DMS 273 treated with DMSO at 0.1 percent for 48 hours (cell line): ENCODE measurements at regions not wholly inside any gene's neighbourhood (a gene's known extent, or its start where the extent isn't known, plus 50 kb on each side); places are given as distances from the start of the nearest gene placed in this dataset.

Experiments used
- DNase-seq: peaks from one replicate; lab custom pipeline; 2025; lab: John Stamatoyannopoulos, UW

DNA sequence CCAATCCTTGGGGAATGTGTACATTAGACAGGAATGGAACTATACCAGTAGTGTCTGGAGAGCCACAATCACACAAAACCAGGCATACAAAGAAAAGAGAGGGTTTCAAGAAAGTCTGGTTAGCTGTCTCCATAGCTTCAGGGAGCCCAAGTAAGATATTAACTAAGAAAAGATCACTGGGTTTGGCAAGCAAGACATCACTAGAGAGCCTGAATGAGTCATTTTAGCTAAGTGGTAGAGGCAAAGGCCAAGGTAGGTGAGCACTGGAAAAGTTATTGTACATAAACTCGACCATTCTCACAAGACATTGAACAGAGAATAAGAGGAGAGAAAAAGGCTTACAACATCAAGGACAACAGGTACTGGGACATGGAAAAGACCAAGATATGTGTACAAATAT lies 143.8 kb upstream of the ARL4C start:
- DNase-seq, result no peak

DNA sequence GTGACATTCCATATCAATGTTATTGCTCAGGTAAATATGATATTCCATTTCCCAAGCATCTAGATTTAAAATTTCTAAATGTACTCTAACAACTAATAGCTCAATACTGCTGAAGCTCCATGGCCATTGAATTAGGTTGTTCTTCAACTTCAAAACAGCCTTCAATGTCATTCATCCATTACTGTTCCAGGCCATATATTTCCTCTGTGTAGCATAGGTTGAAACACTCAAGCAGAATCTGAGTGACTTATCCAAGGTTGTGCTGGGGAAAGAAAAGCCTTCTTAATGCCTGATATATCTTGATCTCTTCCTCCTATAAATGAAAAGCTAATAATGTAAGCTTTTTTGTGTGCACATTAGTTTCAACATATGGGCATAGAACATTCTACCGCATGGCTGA lies 142.1 kb upstream of the ARL4C start:
- DNase-seq, result no peak

DNA sequence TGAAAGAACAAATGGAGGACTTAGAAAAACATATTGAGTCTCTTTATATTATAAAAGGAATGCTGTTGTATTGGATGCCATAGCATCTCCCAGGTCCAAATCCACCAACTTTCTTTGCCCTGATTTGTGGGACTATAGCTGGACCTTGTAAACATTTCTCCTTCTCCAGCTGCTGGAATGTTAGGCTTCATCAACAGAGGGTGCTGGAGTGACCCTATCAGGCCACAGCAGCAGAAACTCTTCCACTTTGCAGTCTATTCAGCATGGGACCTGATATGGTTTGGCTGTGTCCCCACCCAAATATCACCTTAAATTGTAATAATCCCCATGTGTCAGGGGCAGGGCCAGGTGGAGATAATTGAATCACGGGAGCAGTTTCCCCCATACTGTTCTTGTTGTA lies 138.4 kb upstream of the ARL4C start:
- DNase-seq, result no peak

DNA sequence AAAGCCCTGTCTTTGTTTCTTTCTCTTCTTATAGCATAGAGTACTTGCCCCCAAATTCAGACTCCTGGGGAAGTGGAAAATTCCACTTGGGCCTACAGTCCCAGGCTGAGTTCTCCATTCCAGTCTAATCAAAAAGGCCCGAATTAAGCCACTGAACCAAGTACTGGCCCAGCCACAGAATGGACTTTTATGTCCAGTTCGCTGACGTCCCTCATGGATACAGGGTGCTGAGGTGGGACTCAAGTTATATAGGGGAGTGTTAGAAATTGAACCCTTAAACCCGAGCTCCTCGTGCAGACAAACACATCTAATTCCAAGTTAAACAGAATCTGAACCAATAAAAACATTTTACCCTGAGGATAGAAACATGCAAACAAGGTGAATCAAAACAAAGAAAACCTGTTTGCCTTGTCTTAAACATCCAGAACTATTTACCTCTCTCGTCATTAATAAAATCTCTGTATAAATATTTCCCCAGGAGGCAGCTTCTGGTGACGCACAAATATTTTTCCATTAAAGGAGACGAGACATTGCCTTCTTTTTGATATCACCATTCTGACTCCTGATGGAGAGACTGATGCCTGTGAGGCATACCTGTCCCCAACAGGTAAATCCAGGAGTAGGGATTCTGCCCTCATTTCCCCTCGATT lies 136.8 kb upstream of the ARL4C start:
- no peak for DNase-seq

DNA sequence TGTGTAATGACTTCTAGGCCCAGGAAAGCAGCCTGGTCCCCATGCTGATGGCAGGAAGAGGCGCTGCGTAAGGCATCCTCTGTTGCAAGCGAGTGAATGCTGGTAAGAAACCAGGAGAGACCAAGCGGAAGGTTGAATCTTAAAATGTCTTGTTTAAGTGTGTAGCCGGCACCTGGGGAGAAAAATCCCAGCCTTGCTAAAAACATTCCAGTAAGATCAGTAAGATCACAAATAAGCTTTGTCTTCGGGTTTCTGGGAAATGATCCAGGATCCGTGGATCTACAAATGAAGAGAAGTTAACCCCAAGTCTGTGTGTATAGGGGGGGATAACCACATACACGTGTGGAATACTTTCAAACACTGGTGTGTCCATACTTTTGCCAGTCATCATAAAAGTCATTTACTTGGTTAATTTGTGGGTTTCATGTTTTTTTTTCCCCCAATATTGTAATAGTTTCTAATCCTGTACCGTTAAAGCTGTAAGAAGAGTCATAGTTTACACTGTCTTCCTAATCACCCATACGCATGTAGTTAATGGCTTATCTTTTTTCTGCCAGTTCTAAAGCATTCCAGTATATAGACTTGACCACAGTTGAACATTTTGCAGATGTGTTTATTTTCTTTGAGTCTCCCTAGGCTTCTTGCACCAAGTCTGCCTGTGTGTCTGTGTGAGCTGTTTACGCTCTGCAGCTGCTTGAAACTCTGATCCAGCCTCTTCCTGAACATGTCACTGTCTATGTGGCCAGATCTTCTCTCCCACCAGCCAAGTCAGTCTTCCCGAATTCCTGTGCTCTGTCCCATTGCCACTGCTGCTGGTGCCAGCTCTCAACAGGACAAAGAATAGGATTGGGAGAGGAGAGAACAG lies 135.9 kb upstream of the ARL4C start:
- DNase-seq, result no peak

DNA sequence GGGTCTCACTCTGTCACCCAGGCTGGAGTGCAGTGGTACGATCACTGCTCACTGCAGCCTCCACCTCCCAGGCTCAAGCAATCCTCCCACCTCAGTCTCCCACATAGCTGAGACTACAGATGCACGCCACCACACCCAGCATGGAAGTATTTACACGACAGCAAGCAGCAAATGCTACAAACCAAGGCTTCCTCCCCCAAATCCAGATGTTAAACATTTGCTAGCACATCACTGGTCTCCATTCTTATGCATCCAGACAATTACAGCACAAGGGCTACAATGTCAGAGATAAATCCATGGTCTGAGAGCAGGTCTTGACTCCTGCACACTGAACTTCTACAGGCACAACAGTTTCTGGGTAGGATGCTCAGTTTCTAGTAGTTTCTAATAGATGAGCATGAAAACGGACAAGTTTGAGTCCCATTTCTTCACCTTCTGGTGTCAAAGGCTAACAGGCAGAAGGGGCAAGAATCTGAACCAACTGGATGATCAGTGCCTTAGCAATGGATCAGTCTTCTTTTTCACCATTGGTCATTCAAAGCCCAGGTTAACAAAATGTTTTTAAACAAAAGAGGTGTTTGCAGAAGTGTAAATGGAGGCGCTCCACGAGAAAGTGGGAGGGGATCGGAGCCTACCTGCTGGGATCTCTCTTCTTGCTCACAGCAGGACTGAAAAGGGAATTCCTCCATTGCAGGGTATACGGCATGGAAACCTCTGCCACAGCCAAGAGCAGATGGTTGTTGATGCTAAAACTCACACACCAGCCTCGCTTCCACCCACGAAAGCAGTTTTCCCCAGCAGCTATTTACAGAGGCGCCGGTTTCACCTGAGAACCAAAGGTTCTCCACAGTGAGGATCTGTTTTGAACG lies 135.0 kb upstream of the ARL4C start:
- no peak for DNase-seq

DNA sequence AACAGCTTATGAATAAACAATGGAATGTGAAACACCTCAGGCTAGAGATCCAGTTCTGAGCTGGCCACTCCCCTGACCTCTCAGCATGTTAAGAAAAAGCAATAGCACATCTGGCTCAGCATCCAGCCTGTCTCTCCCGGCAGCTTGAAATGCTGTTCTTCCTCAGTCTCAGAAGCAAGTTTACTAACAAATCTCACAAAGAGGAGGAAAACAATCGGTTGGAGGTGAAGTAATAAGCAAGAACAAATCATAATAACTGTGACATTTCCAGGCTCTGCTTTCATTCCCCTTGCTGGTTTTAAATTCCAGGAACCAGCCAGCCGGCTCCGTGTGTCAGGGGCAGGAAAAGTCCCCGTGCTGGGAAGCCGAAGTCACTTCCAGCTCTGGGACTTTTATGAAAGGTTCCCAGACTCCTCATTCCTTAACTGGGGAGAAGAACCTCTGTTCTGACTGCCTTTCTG lies 133.9 kb upstream of the ARL4C start:
- DNase-seq, result no peak

DNA sequence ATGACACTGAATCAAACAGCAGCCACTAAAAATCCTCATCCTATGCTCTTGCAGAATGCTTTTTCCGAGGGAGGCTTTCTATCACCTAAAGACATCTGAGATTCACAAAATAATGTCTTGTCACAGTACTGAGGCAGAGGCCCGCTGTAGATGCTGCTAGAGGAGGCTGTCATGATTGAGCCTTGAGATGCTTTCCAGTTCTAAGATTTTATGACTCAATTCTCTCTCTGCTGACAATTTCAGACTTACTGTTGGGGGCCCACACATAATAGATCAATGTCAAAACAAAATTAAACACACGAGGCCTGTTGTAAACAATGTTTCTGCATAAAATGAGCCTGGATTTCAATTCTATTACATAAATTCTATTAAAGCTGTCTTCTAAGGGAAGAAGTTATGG lies 132.7 kb upstream of the ARL4C start:
- DNase-seq, result no peak

DNA sequence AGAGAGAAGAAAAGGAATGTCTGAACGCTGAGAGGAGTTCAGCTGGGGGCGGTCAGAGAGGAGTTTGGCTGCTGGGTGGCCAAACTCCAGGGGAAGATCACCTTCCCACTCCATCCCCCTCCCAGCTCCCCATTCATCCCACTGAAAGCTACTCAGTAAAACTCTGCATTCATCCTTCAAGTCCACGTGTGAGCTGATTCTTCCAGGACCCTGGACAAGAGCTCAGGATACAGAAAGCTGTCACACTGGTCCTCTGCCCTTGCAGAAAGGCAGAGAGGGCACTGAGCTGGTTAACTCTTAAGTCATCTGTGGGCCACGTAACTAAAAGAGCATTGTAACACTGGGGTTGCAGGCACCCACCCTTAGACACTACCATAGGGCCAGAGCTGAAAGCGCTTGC lies 132.1 kb upstream of the ARL4C start:
- no peak for DNase-seq

DNA sequence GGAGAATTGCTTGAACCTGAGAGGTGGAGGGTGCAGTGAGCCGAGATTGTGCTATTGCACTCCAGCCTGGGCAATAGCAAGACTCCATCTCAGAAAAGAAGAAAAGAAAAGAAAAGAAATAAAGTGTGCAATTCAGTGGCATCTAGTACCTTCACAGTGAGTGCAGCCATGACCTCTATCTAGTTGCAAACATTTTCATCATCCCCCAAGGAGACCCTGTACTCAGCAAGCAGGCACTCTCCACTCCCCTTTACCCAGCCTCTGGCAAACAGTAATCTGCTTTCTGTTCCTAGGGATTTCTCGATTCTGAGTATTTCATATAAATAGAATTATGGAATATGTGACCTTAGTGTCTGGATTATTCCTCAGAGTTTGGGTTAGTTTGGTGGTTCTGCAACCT lies 130.4 kb upstream of the ARL4C start:
- no peak for DNase-seq

DNA sequence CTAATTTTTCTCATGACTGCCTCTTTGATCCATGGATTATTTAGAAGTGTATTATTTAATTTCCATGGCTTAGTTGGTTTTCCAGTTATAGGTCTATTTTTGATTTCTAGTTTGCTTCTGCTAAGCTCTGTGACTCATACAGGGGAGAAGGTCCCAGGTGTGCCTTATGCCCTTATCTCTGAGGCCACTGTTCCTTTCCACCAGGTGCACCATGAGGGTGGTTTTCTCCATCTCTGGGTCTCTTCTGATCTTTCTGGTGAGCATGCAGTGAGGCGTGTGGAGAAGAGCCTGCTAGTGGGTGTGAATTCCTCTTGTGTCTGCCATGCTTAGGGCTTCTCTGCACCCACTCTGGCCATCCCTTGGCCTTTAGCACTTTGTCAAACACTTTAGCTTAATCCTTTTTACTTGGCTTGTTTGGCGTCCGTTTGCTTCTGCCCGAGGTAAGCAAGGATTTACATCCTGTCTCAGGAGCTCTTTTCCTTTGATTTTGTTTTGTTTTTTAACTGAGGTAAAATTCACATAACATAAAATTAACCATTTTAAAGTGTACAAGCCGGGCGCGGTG lies 129.8 kb upstream of the ARL4C start:
- DNase-seq, result no peak

DNA sequence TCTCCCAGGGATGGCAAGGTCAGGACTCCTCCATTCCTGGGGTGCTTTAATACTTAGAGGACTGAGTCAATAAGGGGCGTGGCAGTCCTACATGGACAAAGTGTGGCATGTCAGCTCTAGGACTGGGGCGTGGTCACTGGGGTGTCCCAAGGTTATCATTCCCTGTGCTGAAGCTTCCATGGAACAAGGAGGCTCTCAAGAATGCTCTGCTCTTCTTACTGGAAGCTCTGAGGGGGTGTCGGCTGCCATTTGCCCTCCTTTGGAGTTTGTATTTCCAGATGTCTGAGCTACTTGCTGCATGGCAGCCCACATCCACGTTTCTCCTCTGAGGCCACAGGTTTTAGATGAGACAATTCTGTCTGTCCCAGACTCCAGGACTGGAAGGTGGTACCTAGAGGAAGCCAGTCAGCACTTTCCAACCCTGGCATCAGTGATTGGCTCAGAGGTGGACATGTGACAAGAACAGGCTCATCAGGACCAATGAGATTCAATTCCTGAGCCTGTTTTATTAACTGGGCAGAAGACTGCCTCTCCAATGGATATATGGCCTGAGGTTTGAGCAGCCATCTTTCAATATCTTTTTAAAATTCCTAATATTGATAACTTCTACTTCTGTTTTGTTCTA lies 128.9 kb upstream of the ARL4C start:
- DNase-seq, result no peak

DNA sequence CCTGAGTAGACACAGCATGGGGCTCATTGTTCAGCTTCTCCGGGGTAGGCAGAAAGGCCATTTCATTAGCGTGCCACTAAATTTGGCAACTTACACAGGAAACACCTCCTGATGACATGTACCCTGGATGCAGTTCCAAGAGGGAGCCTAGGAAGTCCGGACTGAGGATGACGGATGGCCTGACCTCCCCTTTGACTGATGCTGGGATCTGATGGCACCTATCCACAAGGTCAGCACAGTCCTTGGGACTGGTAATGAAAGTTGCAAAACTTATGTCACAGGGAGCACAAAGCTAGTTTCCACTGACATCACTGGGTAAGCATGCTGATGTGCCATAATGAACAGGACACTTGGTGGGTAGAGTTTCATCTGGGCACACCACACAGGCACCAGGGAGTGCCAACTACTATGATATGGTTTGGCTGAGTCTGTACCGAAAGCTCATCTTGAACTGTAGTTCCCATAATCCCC lies 126.7 kb upstream of the ARL4C start:
- no peak for DNase-seq

DNA sequence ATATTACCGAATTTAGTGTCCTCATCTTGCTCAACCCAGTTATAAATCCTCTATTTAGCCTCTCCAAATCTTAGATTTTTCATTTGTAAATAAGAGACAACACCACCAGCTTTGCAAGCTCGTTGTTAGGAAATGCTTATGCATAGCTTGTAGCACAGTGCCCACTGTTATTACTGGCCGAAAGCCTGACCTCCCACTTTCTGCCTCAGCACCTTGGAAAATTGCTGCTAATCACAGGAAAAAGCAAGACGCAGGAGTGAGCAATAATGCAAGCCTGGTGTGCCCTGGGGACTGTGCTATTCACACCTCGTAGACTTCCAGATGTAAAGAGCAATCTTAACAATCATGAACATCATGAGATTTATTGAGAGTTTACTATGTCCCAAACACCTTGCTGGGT lies 124.2 kb upstream of the ARL4C start:
- DNase-seq, result no peak

DNA sequence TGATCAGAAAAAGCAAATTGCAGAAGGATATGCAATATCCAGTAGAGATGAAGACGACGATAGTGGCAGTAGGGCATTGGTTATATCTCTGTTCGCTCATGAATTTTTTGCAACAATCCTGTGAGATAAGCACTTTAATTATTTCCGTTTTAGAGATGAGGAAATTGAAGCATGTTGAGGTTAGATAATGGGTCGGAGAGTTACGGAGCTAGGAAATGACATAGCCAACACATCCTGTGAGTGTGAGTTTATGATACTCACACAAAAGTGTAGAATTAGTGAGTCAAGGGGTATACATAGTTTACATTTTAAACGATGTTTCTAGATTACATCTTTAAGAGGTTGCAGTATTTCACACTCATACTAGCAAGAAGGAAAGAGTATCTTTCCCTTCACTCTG lies 123.1 kb upstream of the ARL4C start:
- no peak for DNase-seq

DNA sequence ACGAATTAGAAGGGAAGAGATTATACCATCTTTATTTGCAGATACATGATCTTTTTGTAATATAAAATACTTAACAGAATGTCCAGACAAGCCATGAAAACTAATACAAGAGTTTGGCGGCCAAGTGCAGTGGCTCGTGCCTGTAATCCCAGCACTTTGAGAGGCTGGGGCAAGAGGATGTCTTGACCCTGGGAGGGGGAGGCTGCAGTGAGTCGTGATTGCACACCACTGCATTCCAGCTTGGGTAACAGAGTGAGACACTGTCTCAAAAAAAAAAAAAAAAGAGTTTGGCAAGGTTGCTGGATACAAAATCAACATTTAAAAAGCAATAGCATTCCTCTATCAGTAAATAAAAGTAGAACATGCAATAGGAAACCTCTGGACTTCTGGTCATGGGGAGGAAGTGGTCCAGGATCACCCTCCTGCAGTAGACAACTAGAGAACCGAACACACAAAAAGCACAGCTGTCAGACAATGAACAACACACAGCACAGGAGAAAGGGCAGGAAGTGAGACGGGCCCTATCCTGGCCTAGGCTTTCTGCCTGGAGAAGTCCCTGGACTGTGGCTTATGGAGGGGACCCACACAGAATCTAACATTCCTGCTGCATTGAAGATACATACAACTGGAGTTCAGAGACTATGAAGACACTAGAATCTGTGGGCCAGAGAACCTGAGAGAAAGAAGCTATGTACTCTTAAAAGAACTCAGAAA lies 118.9 kb upstream of the ARL4C start:
- DNase-seq, result no peak

DNA sequence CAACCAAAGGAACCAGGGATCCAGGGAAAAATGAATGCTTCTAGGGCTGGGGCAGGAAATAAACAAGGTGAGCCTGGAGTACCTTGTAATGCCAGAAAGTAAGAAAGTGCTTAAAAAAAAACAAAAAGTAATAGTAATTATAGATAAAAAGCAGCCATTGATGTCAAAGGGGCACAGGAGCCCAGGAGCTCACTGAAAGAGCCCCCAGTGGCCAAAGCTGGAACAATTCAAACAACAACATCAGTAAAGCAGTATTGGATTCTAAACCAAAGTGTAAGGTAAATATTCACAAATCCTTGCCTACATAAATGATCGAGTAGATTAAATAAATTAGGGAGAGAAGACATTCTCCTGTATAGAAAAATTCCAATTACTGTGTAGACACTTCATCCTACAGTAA lies 114.3 kb upstream of the ARL4C start:
- DNase-seq, result no peak

DNA sequence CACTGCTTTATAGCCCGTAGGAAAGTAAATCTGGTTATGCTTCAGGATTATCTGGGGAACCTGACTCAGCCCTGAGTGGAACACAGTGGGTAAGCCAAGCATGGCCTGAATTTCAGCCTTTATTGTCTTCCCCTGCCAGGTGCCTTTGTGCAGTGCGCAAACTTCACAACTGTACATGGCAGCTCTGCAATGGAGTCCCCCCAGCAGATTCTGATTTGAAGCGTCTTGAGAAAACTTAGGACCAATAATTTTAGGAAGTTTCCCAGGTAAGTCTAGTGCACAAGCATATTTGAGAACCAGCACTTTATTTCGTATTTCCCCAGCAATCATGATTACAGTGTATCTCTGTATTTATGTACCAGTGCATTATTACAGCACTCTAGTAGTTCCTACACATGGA lies 112.1 kb upstream of the ARL4C start:
- no peak for DNase-seq

DNA sequence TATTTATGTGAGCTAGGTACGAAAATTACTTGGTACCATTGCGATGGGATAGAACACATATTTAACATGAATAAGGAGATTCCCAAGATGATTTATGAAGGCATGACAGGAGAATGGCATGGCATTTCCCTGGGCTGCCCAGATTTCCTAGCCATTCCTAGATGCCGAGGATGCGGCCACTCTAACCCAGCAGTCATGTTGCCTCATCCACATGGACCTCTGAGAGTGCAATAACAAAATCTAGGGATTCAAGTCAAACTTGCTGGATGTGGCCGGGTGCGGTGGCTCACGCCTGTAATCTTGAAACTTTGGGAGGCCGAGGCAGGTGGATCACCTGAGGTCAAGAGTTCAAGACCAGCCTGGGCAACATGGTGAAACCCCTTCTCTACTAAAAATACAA lies 110.8 kb upstream of the ARL4C start:
- no peak for DNase-seq

DNA sequence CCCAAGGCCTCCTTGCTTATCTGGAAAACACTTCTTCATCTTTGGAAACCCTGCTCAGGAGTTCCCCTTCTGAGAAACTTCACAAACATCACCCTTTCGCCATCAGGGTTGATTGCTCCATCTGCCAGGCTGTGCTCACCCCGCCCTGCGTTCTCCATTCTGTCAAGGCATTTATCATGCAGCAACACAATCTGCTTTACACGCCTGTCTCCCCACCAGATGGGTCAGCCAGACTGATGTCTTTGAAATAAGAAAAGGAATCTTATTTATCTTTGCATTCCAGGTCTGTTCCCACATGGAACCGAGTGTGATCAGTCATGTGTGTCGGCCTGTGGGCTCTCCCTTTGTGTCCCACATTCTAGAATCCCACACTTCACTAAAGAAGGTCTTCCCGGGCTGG lies 110.0 kb upstream of the ARL4C start:
- peak; percentile 85 for DNase-seq

DNA sequence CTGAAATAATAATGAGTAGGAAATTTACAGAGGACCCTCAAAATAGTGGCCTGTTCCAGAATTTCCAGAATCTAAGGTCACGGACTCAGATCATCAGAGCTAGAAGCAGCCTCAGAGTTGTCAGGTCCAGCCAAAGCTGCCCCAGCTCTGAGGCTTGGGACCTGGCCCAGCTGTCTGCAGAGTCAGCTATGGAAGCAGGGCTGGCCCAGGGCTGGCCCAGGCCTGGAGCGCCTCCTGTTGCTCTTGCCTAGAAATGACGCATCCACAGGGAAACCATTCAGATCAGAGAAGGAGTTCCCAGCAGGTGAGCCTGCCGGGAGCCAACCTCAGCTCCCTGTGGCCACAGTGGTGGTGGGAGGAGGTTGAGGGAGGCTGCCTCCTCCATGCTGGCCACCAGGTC lies 106.7 kb upstream of the ARL4C start:
- DNase-seq, result no peak
